ENCODE measurements at regions not wholly inside any gene's neighbourhood (a gene's known extent, or its start where the extent isn't known, plus 50 kb on each side); places are given as distances from the start of the nearest gene placed in this dataset.

DNA sequence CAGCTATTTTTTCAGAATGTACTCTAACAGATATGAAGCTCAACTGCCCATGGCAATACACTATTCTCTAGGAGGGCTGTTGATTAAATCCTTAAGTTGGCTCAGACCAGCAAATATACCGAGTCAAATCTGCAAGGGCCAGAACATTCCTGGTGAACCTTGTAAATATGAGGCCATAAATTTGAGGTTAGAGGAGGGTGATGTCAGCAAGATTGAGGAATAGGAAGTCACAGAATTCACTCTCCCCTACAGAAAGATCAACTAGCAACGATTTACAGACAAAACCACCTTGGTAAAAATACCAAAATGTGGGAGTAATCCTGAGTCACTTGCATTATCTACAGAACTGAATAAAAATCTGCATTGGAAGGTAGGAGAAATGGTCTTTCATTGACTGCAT lies 399.3 kb downstream of the GPM6A start:
- no peaks in the 10 kb centered on the region for H3K4me1 ChIP-seq (ENCODE audit: control insufficient read depth, insufficient read depth, low read length)
- Mint-ChIP-seq H3K27ac (no peak overlapping the region), H3K4me3 (no peak overlapping the region), H3K9me3 (peaks cover 6% of the 10 kb centered on the region), H3K27me3 (ENCODE audit: insufficient read depth) (no peaks in the 10 kb centered on the region), H3K36me3 (ENCODE audit: low read depth) (no peaks in the 10 kb centered on the region), H3K4me1 (no peaks in the 10 kb centered on the region)
- WGBS, 2 experiments (ENCODE audit: insufficient coverage in 1 of 2, insufficient read length in 1 of 2): 83% methylated on average over 1 to 2 of the region's 2 CpGs
- H3K4me3 ChIP-seq (ENCODE audit: low read length): no peak overlapping the region
- DNase-seq: no peak
- no peak overlapping the region for H3K27ac ChIP-seq (ENCODE audit: low read depth, low read length)
- no peaks in the 10 kb centered on the region for H3K27me3 ChIP-seq (ENCODE audit: control insufficient read depth, insufficient read depth, low read length, poor library complexity, severe bottlenecking)
- TF ChIP-seq, protein P1, sequence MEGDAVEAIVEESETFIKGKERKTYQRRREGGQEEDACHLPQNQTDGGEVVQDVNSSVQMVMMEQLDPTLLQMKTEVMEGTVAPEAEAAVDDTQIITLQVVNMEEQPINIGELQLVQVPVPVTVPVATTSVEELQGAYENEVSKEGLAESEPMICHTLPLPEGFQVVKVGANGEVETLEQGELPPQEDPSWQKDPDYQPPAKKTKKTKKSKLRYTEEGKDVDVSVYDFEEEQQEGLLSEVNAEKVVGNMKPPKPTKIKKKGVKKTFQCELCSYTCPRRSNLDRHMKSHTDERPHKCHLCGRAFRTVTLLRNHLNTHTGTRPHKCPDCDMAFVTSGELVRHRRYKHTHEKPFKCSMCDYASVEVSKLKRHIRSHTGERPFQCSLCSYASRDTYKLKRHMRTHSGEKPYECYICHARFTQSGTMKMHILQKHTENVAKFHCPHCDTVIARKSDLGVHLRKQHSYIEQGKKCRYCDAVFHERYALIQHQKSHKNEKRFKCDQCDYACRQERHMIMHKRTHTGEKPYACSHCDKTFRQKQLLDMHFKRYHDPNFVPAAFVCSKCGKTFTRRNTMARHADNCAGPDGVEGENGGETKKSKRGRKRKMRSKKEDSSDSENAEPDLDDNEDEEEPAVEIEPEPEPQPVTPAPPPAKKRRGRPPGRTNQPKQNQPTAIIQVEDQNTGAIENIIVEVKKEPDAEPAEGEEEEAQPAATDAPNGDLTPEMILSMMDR (conservative IDR thresholded peaks at IDR 0.05): no peak
- H3K9ac ChIP-seq (ENCODE audit: extremely low read depth, low read length, poor library complexity, severe bottlenecking): no peak overlapping the region
- no peaks in the 10 kb centered on the region for H3K36me3 ChIP-seq (ENCODE audit: control insufficient read depth, insufficient read depth, low read length)
- peaks cover 10% of the 10 kb centered on the region for H3K9me3 ChIP-seq (ENCODE audit: control insufficient read depth, low read length)

DNA sequence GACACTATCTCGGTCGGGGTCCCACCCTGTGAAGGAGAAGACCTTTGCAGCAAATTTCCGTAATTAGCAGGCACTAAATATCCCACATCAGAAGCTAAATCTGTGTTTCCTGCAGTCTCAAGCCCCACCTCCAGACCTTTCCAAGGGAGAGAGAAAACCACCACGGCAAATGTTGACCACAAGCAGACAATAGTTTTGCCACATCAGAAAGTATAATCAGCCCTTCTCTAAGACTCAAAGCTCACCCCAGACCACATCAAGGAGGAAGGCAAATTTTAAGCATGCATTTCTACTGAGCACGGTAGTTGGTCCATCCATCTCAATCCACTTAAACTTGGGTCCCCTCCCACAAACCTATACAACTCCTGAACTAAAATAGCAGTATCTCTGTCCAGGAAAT lies 398.5 kb downstream of the GPM6A start:
- peaks cover 10% of the 10 kb centered on the region for H3K9me3 ChIP-seq (ENCODE audit: control insufficient read depth, low read length)
- Mint-ChIP-seq H3K27ac (no peak overlapping the region), H3K4me3 (no peak overlapping the region), H3K9me3 (peaks cover 6% of the 10 kb centered on the region), H3K4me1 (no peaks in the 10 kb centered on the region), H3K27me3 (ENCODE audit: insufficient read depth) (no peaks in the 10 kb centered on the region), H3K36me3 (ENCODE audit: low read depth) (no peaks in the 10 kb centered on the region)
- 84 to 100% methylated on average over 2 to 5 of the region's 5 CpGs for WGBS, 2 experiments (ENCODE audit: insufficient coverage in 1 of 2, insufficient read length in 1 of 2)
- H3K4me3 ChIP-seq (ENCODE audit: low read length): no peak overlapping the region
- H3K36me3 ChIP-seq (ENCODE audit: control insufficient read depth, insufficient read depth, low read length): no peaks in the 10 kb centered on the region
- no peak overlapping the region for H3K9ac ChIP-seq (ENCODE audit: extremely low read depth, low read length, poor library complexity, severe bottlenecking)
- TF ChIP-seq, protein P1 (conservative IDR thresholded peaks at IDR 0.05): no peak
- no peaks in the 10 kb centered on the region for H3K27me3 ChIP-seq (ENCODE audit: control insufficient read depth, insufficient read depth, low read length, poor library complexity, severe bottlenecking)
- DNase-seq: no peak
- no peak overlapping the region for H3K27ac ChIP-seq (ENCODE audit: low read depth, low read length)
- H3K4me1 ChIP-seq (ENCODE audit: control insufficient read depth, insufficient read depth, low read length): no peaks in the 10 kb centered on the region

DNA sequence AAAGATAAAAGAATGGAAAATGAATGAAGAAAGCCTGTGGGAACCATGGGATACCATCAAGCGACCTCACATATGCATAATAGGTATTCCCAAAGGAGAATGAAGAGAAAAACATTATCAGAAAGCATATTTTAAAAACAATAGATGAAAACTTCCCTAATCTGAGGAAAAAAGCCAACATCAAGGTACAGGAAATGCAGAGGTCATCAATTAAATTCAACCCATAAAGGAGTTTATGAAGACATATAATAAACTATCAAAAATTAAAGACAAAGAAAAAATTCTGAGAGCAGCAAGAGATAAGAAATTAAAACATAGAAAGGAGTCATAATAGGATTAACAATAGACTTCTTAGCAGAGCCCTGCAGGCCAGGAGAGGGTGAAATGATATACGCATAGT lies 397.5 kb downstream of the GPM6A start:
- Histone ChIP-seq H3K9me3 (ENCODE audit: control insufficient read depth, low read length) (peaks cover 10% of the 10 kb centered on the region), H3K36me3 (ENCODE audit: control insufficient read depth, insufficient read depth, low read length) (no peaks in the 10 kb centered on the region), H3K4me3 (ENCODE audit: low read length) (no peak overlapping the region), H3K4me1 (ENCODE audit: control insufficient read depth, insufficient read depth, low read length) (no peaks in the 10 kb centered on the region), H3K9ac (ENCODE audit: extremely low read depth, low read length, poor library complexity, severe bottlenecking) (no peak overlapping the region), H3K27ac (ENCODE audit: low read depth, low read length) (no peak overlapping the region), H3K27me3 (ENCODE audit: control insufficient read depth, insufficient read depth, low read length, poor library complexity, severe bottlenecking) (no peaks in the 10 kb centered on the region)
- 81 to 100% methylated on average over 1 to 2 of the region's 2 CpGs for WGBS, 2 experiments (ENCODE audit: insufficient coverage in 1 of 2, insufficient read length in 1 of 2)
- peaks cover 6% of the 10 kb centered on the region for H3K9me3 Mint-ChIP-seq
- no peak overlapping the region for H3K4me3 Mint-ChIP-seq
- H3K4me1 Mint-ChIP-seq: no peaks in the 10 kb centered on the region
- H3K27me3 Mint-ChIP-seq (ENCODE audit: insufficient read depth): no peaks in the 10 kb centered on the region
- TF ChIP-seq, protein P1 (conservative IDR thresholded peaks at IDR 0.05): no peak
- DNase-seq: no peak
- no peaks in the 10 kb centered on the region for H3K36me3 Mint-ChIP-seq (ENCODE audit: low read depth)
- no peak overlapping the region for H3K27ac Mint-ChIP-seq

All from endodermal cell (in vitro differentiated cells).